ENCODE measurements at regions not wholly inside any gene's neighbourhood (a gene's known extent, or its start where the extent isn't known, plus 50 kb on each side); places are given as distances from the start of the nearest gene placed in this dataset.

DNA sequence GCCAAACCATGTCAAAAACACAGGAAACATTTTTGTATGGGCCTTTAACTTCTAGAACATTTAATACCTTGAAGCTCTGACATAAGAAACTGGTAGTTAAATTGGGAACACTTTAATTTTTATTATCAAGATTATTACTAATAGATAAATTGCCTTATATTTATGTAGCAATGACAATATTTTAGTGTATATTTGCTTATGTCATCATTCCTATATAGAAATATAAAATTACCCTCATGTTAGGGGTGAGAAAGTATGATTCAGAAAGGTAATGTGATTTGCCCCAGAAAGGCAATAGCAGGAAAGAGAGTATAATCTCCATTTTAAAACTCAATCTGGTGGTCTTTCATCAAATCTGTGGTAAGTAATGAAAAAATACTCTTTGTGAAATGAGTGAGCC lies 147.4 kb downstream of the IL15 start:
- H3K36me3 ChIP-seq (replicated peaks; ENCODE audit: control insufficient read depth, insufficient read depth, low read length): no peaks in the 10 kb centered on the region
- no peaks in the 10 kb centered on the region for H3K27me3 ChIP-seq (ENCODE audit: control insufficient read depth, insufficient read depth, low read length)
- no peak overlapping the region for H3K4me3 ChIP-seq (ENCODE audit: insufficient read depth, low read depth, low read length)
- DNase-seq: no peak

DNA sequence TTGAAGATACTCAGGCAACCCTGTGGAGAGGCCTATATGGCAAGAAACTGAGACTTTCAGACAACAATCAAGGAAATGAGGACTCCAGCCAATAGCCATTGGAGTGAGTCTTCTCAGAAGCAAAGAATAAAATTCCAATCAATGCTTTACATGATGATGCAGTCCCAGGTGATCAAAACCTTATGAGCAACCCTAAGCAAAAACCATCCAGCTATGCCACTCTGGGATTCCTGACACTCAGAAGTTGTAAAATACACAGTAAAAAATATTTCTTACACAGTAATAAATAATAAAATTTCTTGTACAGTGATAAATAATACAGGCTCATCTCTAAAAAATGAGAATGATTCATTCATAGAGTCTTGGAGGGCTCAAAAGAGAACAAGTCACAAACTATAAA lies 150.6 kb downstream of the IL15 start:
- Histone ChIP-seq H3K4me3 (ENCODE audit: insufficient read depth, low read depth, low read length) (no peak overlapping the region), H3K36me3 (replicated peaks; ENCODE audit: control insufficient read depth, insufficient read depth, low read length) (no peaks in the 10 kb centered on the region), H3K27me3 (ENCODE audit: control insufficient read depth, insufficient read depth, low read length) (no peaks in the 10 kb centered on the region)
- DNase-seq: no peak

DNA sequence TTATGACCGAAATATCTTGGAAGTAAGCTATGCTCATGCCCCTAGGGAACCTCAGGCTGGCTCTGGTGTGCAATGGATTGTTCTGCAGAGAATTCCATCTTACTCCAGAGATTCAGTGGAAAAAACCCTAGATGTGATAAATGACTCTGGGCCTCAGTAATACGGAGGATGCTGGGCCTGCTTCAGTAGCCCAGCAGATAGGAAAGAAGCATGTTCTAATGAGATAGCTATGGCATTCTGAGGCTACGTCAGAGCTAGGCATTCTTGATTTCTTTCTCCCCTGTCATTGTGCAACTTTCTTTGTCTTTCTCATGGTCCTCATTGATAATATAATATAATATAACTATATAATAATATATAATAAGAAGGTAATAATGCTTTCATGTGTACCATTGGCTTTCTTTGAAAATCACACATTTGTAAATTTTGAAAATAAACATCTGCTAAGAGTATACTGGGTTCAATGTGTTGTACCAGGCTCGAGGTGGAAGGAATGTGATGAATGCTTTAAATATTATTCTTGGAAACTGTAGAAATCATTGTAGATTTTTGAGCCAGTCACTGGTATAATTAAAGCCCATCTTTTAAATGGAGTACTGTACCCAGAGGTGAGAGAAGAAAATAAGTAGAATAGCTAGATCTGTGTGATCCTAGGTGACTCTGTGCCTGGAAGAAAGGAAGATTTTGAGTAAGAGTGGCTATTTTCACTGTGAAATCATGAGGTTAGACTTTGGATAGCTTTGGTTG lies 152.0 kb downstream of the IL15 start:
- no peaks in the 10 kb centered on the region for H3K27me3 ChIP-seq (ENCODE audit: control insufficient read depth, insufficient read depth, low read length)
- no peak overlapping the region for H3K4me3 ChIP-seq (ENCODE audit: insufficient read depth, low read depth, low read length)
- H3K36me3 ChIP-seq (replicated peaks; ENCODE audit: control insufficient read depth, insufficient read depth, low read length): no peaks in the 10 kb centered on the region
- no peak for DNase-seq

DNA sequence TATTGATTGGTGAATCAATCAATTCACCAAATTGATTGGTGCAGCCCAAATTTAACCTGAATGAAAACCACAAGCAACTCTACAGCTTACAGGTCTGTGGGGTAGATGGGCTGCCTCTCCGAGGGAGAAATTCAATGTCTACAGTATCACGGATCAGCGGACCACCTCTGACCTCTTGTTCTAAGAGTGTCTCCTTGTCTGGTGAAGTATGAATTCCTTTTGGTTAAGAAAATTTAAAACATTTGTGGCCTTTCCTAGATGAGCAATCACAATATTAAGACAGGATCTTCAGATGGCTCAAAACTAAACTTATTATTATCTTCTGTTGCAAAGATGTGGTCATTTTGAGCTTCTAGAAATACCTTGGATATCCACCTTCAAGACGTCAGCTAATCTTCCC lies 153.3 kb downstream of the IL15 start:
- Histone ChIP-seq H3K27me3 (ENCODE audit: control insufficient read depth, insufficient read depth, low read length) (no peaks in the 10 kb centered on the region), H3K4me3 (ENCODE audit: insufficient read depth, low read depth, low read length) (no peak overlapping the region), H3K36me3 (replicated peaks; ENCODE audit: control insufficient read depth, insufficient read depth, low read length) (no peaks in the 10 kb centered on the region)
- DNase-seq: no peak

DNA sequence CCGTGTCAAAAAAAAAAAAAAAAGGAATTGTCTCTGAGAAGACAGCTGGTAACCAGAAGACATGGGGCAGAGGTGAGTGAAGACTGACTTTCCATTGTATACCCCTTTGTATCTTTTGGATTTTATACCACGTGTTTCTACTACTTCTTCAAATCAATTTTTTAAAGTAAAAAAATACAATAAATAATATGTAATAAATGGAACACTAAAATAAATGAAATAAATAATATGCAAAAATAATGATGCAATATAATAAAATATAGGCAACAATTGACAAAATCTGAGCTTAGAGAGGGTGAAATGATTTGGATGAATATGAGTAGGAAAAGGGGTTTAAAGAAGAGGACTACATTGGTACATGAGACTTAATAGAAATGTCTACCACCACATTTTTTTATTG lies 155.8 kb downstream of the IL15 start:
- DNase-seq: no peak
- no peaks in the 10 kb centered on the region for H3K36me3 ChIP-seq (replicated peaks; ENCODE audit: control insufficient read depth, insufficient read depth, low read length)
- H3K27me3 ChIP-seq (ENCODE audit: control insufficient read depth, insufficient read depth, low read length): no peaks in the 10 kb centered on the region
- H3K4me3 ChIP-seq (ENCODE audit: insufficient read depth, low read depth, low read length): no peak overlapping the region

DNA sequence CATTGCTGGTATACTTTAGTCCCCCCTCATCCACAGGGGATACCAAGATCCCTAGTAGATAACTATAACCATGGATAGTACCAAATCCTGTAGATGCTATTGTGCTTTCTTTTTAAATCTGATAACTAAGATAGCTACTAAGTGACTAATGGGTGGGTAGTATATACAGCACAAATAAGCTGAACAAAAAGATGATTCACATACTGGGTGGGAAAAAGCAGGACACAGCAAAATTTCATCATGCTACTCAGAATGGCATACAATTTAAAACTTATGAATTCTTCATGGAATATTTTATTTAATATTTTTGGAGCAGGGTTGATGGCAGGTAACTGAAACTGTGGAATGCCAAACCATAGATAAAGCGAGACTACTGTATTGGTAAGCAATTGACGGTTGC lies 161.6 kb downstream of the IL15 start:
- Histone ChIP-seq H3K4me3 (ENCODE audit: insufficient read depth, low read depth, low read length) (no peak overlapping the region), H3K27me3 (ENCODE audit: control insufficient read depth, insufficient read depth, low read length) (no peaks in the 10 kb centered on the region), H3K36me3 (replicated peaks; ENCODE audit: control insufficient read depth, insufficient read depth, low read length) (no peaks in the 10 kb centered on the region)
- DNase-seq: no peak

DNA sequence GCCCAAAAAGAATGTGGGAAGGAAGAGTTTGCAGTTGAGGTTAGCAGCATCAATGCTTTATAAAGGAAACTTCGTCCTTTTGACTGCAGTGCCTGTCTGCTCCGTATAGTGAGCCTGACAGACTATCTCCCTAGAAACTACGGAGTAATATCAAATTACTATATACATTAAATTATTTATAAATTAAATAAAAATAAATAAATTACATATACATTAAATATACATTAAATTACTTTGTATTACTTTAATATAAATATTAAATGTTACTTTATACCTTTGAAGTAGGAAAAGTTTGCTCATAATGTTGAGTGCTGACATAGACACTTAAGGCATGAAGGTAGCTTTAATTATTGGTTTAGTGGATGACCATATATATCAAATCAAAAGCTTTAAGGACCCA lies 165.2 kb downstream of the IL15 start:
- H3K36me3 ChIP-seq (replicated peaks; ENCODE audit: control insufficient read depth, insufficient read depth, low read length): no peaks in the 10 kb centered on the region
- no peaks in the 10 kb centered on the region for H3K27me3 ChIP-seq (ENCODE audit: control insufficient read depth, insufficient read depth, low read length)
- no peak overlapping the region for H3K4me3 ChIP-seq (ENCODE audit: insufficient read depth, low read depth, low read length)
- DNase-seq: no peak

DNA sequence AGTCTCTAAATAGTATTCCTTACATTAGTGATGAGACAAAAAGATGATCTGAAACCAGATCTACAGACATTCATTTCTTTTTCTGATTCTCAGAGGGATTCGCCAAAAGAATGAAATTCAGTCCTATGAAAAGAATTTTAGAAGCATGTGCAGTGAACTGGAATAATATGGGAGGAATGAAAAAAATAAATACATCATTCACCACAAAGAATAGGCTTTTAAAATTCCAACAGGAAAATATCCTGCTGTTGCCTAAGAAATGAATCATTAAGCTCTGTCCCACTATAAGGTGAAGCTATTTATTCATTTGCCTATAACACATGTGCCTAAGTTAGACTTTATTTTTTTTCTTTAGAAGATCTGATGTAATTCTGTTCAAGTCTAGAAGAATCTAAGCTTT lies 165.9 kb downstream of the IL15 start:
- H3K27me3 ChIP-seq (ENCODE audit: control insufficient read depth, insufficient read depth, low read length): no peaks in the 10 kb centered on the region
- H3K4me3 ChIP-seq (ENCODE audit: insufficient read depth, low read depth, low read length): no peak overlapping the region
- DNase-seq: no peak
- no peaks in the 10 kb centered on the region for H3K36me3 ChIP-seq (replicated peaks; ENCODE audit: control insufficient read depth, insufficient read depth, low read length)

DNA sequence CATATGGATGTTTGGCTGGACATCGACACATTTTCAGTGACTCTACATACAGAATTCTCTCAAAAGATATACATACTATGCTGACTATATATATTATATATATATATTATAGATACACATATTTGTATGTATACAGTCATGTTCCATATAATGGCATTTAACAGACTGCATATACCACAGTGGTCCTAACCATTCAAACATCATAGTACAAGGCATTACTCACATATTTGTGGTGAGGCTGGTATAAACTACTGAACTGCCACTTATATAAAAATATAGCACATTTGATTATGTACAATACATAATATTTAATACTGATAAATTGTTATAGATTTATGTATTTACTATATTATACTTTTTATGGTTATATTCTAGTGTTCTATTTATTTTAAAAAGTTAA lies 168.5 kb downstream of the IL15 start:
- no peaks in the 10 kb centered on the region for H3K36me3 ChIP-seq (replicated peaks; ENCODE audit: control insufficient read depth, insufficient read depth, low read length)
- no peak for DNase-seq
- H3K4me3 ChIP-seq (ENCODE audit: insufficient read depth, low read depth, low read length): no peak overlapping the region
- H3K27me3 ChIP-seq (ENCODE audit: control insufficient read depth, insufficient read depth, low read length): no peaks in the 10 kb centered on the region

DNA sequence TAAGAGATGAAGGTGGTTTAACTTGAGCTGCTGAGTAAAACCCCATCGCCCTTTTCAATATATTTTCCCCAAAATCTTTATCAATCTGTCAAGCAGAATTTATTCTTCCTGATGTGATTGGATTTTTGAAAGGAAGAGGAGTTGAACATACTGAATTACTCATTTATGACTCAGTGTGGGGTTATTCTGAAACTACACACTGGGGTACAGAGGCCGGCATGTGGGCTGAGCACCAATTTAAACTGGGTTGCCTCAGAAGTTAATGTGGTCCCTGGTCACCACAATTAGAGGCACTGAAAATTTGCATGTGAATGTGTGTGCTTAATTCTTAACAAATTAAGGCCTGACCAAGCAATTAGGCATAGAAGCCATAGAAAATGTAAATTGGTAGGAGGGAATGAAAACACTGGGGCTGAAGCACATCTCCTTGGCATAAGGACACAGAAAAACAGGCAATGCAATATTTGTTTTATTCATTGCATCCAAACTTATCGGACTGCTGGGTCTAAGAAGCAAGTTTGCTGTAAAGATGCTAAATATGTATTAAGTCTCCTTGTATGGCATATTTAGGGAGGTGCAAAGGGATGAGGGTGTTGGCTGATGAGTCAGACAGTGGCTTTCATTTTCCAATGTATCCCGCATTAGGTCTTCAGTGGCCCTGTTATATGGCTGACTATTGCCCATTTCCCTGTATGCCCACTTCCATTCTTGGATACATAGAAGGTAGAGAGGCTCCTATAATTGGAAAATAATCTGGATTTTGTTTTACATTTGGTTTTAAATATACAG lies 170.9 kb downstream of the IL15 start:
- no peak for DNase-seq
- Histone ChIP-seq H3K36me3 (replicated peaks; ENCODE audit: control insufficient read depth, insufficient read depth, low read length) (no peaks in the 10 kb centered on the region), H3K27me3 (ENCODE audit: control insufficient read depth, insufficient read depth, low read length) (no peaks in the 10 kb centered on the region), H3K4me3 (ENCODE audit: insufficient read depth, low read depth, low read length) (no peak overlapping the region)

DNA sequence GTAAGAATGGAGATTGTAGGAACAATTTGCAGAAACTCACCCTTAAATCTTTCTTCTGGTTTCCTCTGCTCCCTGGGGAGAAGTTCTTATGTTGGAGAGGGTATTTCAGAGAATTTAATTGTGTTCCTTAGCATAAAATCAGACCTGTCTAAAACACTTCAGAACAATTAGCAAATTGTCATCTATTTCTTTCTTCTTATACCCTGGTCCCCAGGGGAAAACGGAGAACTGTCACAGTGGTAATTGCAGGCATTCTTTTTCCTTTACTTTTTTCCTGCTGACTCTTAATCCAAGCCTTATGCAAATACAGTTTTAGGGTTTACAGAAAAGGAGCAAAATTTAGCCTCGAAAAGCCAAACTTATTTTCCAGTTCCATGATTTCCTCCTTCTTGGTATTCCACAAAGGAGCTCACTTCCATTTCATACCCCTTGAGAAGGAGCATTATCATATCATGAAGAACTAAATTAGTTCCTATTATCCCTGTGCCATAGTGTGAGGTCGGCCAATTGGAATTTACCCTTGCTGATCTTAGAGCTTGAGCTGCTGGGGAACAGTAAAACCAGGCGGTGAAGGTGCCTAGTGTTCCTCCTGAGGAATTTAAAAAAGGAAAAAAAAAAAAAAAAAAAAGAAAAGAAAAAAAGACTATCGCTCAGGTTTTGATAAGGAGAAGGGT lies 173.8 kb downstream of the IL15 start:
- Histone ChIP-seq H3K4me3 (ENCODE audit: insufficient read depth, low read depth, low read length) (no peak overlapping the region), H3K27me3 (ENCODE audit: control insufficient read depth, insufficient read depth, low read length) (no peaks in the 10 kb centered on the region), H3K36me3 (replicated peaks; ENCODE audit: control insufficient read depth, insufficient read depth, low read length) (no peaks in the 10 kb centered on the region)
- DNase-seq: peak; percentile 4

DNA sequence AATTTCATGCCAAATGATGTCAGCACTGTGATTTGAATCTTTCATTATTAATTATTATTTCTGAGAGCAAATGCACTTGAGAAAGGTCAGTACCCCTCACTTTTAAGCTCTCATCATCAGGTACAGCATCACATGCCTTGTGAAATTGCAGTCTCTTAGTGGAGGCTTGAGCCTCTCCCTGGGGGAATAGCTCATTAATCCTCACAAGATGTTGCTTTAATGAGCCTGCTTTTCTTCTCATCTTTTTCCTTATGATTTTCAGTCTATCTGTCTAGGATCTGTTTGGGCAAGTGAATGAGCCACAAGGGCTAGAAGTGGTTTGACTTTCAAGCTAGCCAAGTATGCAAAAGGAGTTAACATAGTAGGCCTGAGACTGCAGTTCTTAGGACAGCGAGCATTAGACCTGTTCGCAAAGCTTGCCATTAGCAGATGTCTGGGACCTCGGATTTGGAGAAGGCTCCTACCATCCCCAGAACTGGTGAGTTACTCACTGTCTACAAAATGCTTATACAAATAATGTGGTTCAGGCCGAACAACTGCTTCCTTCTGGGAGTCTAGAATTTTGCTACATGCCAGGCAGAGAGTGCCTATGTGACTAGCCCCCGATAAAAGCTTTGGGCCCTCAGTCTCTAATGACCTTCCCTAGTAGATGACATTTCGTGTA lies 174.5 kb downstream of the IL15 start:
- H3K27me3 ChIP-seq (ENCODE audit: control insufficient read depth, insufficient read depth, low read length): no peaks in the 10 kb centered on the region
- H3K4me3 ChIP-seq (ENCODE audit: insufficient read depth, low read depth, low read length): no peak overlapping the region
- no peak for DNase-seq
- H3K36me3 ChIP-seq (replicated peaks; ENCODE audit: control insufficient read depth, insufficient read depth, low read length): no peaks in the 10 kb centered on the region

DNA sequence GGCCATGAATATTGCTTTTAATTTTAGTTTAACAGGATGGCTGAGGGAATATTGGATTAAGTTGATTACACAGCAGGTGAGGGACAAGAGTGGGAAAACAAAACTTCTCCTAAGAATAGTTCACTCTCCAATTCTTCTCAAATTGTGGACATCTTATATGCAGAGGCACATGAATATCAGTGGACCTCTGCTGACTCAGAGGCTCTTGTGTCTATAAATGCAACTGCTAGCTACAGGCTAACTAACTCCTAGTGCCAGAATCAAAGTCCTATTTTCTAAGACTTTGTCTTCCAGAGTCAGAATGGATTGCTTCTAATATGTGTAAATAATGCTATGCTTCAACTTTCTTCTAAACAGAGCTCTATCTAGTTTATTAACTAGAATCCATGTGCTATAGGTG lies 175.8 kb downstream of the IL15 start:
- Histone ChIP-seq H3K27me3 (ENCODE audit: control insufficient read depth, insufficient read depth, low read length) (no peaks in the 10 kb centered on the region), H3K36me3 (replicated peaks; ENCODE audit: control insufficient read depth, insufficient read depth, low read length) (no peaks in the 10 kb centered on the region), H3K4me3 (ENCODE audit: insufficient read depth, low read depth, low read length) (no peak overlapping the region)
- DNase-seq: no peak

DNA sequence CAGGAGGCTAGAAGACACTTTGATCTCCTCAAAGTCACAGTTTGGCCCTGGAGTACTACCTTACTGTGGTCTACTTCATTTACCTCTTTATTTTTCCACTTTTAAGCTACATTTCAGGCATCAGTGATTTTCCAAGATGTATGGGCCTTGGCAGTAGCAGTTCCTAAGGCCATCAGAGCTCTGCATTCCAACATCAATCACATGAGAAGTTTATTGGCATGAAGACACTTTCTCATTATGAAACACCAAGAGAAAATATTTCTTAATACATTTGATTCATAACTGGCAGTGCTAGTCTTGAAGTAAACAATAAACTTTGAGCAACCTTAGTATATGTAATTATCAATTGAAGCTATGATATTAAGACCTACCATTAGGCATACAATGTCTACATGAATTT lies 178.1 kb downstream of the IL15 start:
- DNase-seq: no peak
- Histone ChIP-seq H3K36me3 (replicated peaks; ENCODE audit: control insufficient read depth, insufficient read depth, low read length) (no peaks in the 10 kb centered on the region), H3K27me3 (ENCODE audit: control insufficient read depth, insufficient read depth, low read length) (no peaks in the 10 kb centered on the region), H3K4me3 (ENCODE audit: insufficient read depth, low read depth, low read length) (no peak overlapping the region)

DNA sequence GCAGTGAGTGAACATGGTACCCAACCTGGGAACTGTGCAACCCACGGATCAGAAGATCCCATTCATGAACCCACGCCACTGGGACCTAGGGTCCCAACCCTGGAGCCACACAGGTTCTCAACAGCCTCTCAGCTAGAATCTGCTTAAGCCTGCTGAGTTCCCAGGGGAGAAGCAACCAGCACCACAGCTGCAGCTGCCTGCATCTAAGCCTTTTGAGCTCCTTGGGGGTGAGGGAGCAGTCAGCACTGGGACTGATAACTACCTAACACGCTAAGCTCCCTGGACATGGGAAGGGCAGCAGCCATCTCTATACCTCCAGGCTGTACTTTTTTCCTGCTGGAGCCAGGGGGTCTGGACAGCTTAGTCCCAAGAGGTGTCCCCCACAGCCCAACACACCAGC lies 179.3 kb downstream of the IL15 start:
- H3K27me3 ChIP-seq (ENCODE audit: control insufficient read depth, insufficient read depth, low read length): no peaks in the 10 kb centered on the region

More for the DNA sequence above, 179.3 kb downstream of the IL15 start:
- no peak for DNase-seq
- H3K4me3 ChIP-seq (ENCODE audit: insufficient read depth, low read depth, low read length): no peak overlapping the region
- no peaks in the 10 kb centered on the region for H3K36me3 ChIP-seq (replicated peaks; ENCODE audit: control insufficient read depth, insufficient read depth, low read length)

All from H7 (cell line).